Mesodermal cell (in vitro differentiated cells): ENCODE measurements at regions not wholly inside any gene's neighbourhood (a gene's known extent, or its start where the extent isn't known, plus 50 kb on each side); places are given as distances from the start of the nearest gene placed in this dataset.

Experiments
- H3K27ac ChIP-seq: 2 replicates; pipeline ENCODE4 v1.7.0; 2013; ENCODE audit warnings: mild to moderate bottlenecking, low read depth, low read length, moderate library complexity; ENCODE audit not compliant: severe bottlenecking
- H3K36me3 ChIP-seq: 2 replicates; pipeline ENCODE4 v1.7.1; 2013; ENCODE audit warnings: mild to moderate bottlenecking, low read length, moderate library complexity; ENCODE audit not compliant: control insufficient read depth, insufficient read depth
- H3K4me1 ChIP-seq: one replicate; pipeline ENCODE4 v1.7.1; 2013; ENCODE audit warnings: mild to moderate bottlenecking, low read length; ENCODE audit not compliant: insufficient read depth, control insufficient read depth, poor library complexity, severe bottlenecking
- H3K4me3 ChIP-seq: 2 replicates; pipeline ENCODE4 v1.7.0; 2013; ENCODE audit warnings: low read length, control low read depth, mild to moderate bottlenecking; ENCODE audit not compliant: insufficient read depth, poor library complexity, severe bottlenecking; ENCODE audit errors: extremely low read depth
- H3K9me3 ChIP-seq: 2 replicates; pipeline ENCODE4 v1.7.1; 2013; ENCODE audit warnings: mild to moderate bottlenecking, low read length, moderate library complexity; ENCODE audit not compliant: control insufficient read depth
- WGBS, 2 experiments: methylation state at CpG; one replicate each; pipeline ENCODE4 v1.1.5; 2013; ENCODE audit warnings: missing lambda C conversion rate in 2 of 2; ENCODE audit not compliant: insufficient coverage in 2 of 2; 5-methylcytosine and 5-hydroxymethylcytosine counted together

DNA sequence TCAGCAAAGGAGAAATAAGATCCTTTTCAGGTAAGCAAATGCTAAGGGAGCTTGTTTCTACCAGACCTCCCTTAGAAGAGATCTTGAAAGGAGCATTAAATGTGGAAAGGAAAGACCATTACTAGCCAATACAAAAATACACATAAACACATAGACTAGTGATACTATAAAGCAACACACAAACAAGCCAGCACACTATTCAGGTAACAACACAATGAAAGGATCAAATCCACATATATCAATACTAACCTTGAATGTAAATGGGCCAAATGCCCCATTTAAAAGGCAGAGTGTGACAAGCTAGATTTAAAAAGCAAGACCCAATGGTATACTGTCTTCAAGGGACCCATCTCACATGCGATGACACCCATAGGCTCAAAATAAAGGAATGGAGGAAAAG, 317.6 kb downstream of the TBL1XR1 start:
- Histone ChIP-seq H3K36me3 (no peaks in the 10 kb centered on the region), H3K4me1 (no peaks in the 10 kb centered on the region), H3K9me3 (no peaks in the 10 kb centered on the region), H3K27ac (no peak overlapping the region), H3K4me3 (no peak overlapping the region)
- no CpG with 5 or more reads among the region's 1 CpG for WGBS, 2 experiments

DNA sequence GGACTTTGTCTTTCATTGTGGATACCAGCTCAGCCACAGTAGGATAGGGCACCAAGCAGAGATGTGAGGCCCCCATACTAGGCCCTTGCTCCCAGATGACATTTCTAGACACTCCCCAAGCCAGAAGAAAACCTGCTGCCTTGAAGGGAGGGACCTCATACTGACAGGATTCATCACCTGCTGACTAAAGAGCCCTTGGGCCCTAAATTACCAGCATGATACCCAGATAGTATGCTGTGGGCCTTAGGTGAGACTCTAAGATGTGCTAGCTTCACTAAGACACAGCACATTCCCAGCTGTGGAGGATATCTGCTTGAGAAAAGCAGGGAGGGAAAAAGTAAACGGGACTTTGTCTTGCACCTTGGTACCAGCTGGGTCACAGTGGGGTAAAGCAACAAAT, 324.0 kb downstream of the TBL1XR1 start:
- Histone ChIP-seq H3K9me3 (peaks cover 8% of the 10 kb centered on the region), H3K27ac (no peak overlapping the region), H3K36me3 (no peaks in the 10 kb centered on the region), H3K4me1 (no peaks in the 10 kb centered on the region), H3K4me3 (no peak overlapping the region)
- 83 to 100% methylated on average over 1 of the region's 1 CpG for WGBS, 2 experiments

DNA sequence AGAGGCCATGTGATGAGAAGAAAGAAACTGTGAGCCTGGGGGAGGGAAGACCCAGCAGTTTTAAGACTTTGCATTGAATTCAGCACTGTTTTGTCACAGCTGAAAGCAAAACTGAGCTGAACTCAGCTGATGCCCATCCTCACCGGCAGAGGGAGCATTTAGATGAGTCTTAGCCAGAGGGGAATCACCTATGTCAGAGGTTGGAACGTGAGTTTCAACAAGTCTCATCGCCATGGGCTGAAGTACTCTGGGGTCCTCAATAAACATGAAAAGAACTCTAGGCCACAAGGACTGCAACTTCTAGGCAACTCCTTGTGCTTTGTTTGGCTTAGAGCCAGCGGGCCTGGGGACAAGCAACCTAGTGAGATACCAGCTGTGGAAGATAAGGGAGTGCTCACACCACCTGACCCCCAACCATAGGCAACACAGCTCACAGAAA, 324.5 kb downstream of the TBL1XR1 start:
- H3K4me1 ChIP-seq, result no peaks in the 10 kb centered on the region
- 21 to 27% methylated on average over 3 to 4 of the region's 4 CpGs for WGBS, 2 experiments

DNA sequence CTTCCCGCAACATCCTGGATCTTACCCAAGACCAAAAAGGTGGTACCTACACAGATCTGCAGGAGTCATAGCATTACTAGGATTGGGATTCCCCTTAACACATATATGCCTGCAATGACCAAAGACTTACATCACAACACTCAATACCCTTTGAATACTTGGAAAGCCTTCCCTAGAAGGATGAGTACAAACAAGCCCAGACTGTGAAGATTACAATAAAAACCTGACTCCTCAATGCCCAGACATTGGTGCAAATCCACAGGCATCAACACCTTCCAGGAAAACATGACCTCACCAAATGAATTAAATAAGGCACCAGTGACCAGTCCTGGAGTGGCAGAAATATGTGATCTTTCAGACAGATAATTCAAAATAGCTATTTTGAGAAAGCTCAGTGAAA, 326.8 kb downstream of the TBL1XR1 start:
- Histone ChIP-seq H3K9me3 (peaks cover 8% of the 10 kb centered on the region), H3K4me1 (no peaks in the 10 kb centered on the region), H3K4me3 (no peak overlapping the region), H3K27ac (no peak overlapping the region), H3K36me3 (no peaks in the 10 kb centered on the region)
- 78% methylated on average over 1 of the region's 1 CpG; no CpG with 5 or more reads in 1 of the 2 experiments for WGBS, 2 experiments

More for the DNA sequence above, 324.5 kb downstream of the TBL1XR1 start:
- Histone ChIP-seq H3K36me3 (no peaks in the 10 kb centered on the region), H3K4me3 (no peak overlapping the region), H3K27ac (no peak overlapping the region), H3K9me3 (peaks cover 8% of the 10 kb centered on the region)

DNA sequence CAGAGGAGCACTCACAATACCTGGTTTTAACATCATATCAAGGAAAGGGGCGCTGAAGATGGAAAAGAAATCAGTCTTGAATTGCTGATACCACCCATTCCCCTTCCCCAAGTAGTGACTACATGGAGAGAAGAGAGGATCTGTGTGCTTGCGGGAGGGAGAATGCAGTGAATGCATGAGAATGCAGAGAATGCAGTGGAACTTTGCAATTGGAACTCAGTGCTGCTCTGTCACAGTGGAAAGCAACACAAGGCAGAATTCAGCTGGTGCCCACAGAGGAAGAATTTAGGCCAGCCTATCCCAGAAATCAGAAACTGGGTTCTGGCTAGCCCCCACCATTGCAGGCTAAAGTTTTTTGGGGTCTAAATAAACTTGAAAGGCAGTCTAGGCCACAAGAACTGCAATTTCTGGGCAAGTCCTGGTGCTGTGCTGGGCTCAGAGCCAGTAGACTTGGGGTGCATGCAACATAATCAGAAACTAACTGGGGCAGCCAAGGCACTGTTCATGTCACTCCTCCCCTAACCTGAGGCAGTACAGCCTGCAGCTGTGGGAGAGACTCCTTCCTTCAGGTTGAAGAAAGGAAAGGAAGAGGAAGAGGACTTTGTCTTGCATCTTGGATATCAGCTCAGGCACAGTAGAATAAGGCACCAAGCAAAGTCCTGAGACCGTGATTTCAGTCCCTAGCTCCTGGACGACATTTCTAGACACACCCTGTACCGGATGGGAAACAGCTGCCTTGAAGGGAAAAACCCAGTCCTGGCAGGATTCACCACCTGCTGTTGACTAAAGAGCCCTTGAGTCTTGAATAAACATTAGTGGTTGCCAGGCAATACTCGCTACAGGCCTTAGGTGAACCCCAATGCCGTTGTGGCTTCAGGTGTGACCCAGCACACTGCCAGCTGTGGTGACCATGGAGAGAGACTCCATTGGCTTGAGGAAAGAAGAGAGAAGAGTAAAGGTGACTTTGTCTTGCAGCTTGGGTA, 329.3 kb downstream of the TBL1XR1 start:
- H3K9me3 ChIP-seq, result peaks cover 8% of the 10 kb centered on the region
- H3K4me1 ChIP-seq, result no peaks in the 10 kb centered on the region
- 86 to 91% methylated on average over 5 to 6 of the region's 7 CpGs for WGBS, 2 experiments
- H3K4me3 ChIP-seq, result no peak overlapping the region
- H3K36me3 ChIP-seq, result no peaks in the 10 kb centered on the region
- no peak overlapping the region for H3K27ac ChIP-seq

DNA sequence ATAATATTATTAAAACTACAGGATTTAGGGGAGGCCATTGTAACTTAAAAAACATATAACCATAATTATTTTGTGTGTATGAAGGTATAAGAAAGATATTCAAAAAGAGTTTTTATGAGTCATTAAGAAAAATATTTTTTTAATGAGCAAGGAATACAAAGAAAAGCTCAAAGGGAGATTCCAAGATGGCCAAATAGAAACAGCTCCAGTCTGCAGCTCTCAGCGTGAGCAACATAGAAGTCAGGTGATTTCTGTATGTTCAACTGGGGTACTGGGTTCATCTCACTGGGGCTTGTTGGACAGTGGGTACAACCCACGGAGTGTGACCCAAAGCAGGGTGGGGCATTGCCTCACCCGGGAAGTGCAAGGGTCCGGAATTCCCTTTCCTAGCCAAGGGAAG, 336.1 kb downstream of the TBL1XR1 start:
- Histone ChIP-seq H3K27ac (no peak overlapping the region), H3K36me3 (no peaks in the 10 kb centered on the region), H3K9me3 (no peaks in the 10 kb centered on the region), H3K4me3 (no peak overlapping the region), H3K4me1 (no peaks in the 10 kb centered on the region)
- WGBS, 2 experiments, result 93% methylated on average over 4 of the region's 4 CpGs

DNA sequence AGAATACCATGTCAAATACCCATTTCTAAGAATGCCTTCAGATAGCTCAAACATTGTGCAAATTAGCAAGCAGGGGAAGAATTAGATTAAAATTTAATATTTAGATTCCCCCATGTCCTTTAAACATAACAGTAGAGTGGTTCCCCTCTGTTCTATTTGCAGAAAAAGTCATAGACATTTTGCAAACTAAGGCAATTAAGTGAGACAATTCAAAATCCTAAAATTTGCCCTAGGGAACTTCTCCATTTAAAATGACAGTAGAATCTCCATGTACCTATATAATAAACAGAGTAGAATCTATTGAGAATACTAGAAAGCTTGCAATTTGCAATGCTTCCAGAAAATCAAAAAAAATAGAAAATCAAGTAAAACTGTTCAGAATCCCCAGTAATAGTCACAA, 340.6 kb downstream of the TBL1XR1 start:
- no peaks in the 10 kb centered on the region for H3K4me1 ChIP-seq
- H3K9me3 ChIP-seq, result no peaks in the 10 kb centered on the region
- H3K4me3 ChIP-seq, result no peak overlapping the region
- H3K36me3 ChIP-seq, result no peaks in the 10 kb centered on the region
- H3K27ac ChIP-seq, result no peak overlapping the region

DNA sequence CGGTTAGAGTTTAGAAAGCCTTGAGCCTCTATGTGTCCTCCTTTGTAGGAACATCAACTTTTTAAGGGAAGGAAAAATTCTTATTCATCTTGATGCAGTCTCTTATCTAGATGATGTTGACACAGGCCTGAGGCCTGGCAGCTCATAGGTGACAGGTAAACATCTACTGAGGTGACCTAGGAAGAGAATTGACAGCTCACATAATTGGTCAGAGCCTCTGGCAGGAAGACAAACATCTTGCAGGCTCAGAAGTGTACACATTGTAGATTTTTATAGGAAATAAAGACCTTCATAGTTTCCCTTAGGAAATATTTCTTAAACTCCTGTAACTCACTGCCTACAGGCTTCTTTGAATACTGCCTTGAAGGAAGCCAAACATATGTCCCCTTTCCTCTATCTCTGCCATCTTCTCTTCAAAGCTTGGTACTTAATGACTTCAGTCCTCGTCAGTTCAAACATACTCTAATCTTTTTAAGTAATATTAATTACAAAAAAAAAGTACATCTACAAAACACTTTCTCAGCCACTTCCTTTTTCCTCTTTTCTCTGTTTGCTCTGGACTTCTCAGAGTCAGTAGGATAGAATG, 341.3 kb downstream of the TBL1XR1 start:
- no CpG with 5 or more reads among the region's 2 CpGs for WGBS, 2 experiments
- no peak overlapping the region for H3K27ac ChIP-seq
- no peak overlapping the region for H3K4me3 ChIP-seq
- H3K4me1 ChIP-seq, result no peaks in the 10 kb centered on the region
- no peaks in the 10 kb centered on the region for H3K9me3 ChIP-seq
- no peaks in the 10 kb centered on the region for H3K36me3 ChIP-seq

DNA sequence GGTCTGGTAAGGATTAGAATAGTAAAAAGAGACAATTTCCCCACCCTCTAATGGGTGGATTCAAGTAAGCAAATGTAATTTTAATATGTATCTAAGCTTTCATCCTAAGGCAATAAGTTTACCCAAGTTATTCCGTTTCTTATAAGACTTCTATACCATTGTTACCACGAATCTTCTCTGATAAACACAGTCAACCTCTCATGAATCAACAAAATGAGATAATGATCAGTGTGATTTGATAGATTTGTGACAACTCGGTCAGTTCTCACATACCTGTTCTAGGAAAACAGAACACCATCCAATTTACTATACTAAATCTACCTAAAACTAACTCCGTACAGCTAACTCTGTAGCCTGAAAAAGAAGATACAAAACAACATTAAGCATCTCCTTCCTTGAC, 342.1 kb downstream of the TBL1XR1 start:
- no peaks in the 10 kb centered on the region for H3K4me1 ChIP-seq
- H3K27ac ChIP-seq, result no peak overlapping the region
- no peaks in the 10 kb centered on the region for H3K36me3 ChIP-seq
- WGBS, 2 experiments, result no CpG with 5 or more reads among the region's 4 CpGs
- H3K4me3 ChIP-seq, result no peak overlapping the region
- no peaks in the 10 kb centered on the region for H3K9me3 ChIP-seq

DNA sequence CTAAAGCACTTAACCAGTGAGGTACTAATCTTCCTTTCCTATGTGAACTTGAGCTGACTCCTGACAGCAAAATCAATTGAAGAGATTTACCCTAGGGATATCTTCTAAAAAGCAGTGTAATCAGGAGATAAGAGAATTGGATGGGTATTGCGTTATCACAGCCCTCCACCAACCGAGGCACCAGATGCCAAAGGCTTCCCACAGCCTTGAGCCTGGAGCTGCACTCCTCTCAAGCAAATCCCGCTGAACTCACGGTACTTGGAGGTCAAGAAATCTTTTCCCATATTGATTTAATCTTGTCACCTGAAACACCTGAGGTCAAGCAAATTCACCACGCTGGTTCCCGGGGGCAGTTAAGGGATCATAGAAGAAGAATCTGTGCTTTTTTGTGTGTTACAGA, 346.8 kb downstream of the TBL1XR1 start:
- no peaks in the 10 kb centered on the region for H3K9me3 ChIP-seq
- no peak overlapping the region for H3K4me3 ChIP-seq
- H3K36me3 ChIP-seq, result no peaks in the 10 kb centered on the region
- WGBS, 2 experiments, result 88 to 100% methylated on average over 2 to 6 of the region's 6 CpGs
- H3K4me1 ChIP-seq, result no peaks in the 10 kb centered on the region
- H3K27ac ChIP-seq, result no peak overlapping the region
